ELF-1 (cell line): ENCODE measurements at regions not wholly inside any gene's neighbourhood (a gene's known extent, or its start where the extent isn't known, plus 50 kb on each side); places are given as distances from the start of the nearest gene placed in this dataset.
A peak's percentile ranks its signal among the peaks of the same experiment; 100 is the strongest.
"Not testable (repeated sequence)": the region's sequence is repeated elsewhere in the genome, so short reads cannot be mapped to it uniquely, and the experiment has no call there.

Experiments used
- DNase-seq: peaks from one replicate; pipeline ENCODE4 v3.0.0-alpha.2; 2016; ENCODE audit warnings: low read depth, low spot score

DNA sequence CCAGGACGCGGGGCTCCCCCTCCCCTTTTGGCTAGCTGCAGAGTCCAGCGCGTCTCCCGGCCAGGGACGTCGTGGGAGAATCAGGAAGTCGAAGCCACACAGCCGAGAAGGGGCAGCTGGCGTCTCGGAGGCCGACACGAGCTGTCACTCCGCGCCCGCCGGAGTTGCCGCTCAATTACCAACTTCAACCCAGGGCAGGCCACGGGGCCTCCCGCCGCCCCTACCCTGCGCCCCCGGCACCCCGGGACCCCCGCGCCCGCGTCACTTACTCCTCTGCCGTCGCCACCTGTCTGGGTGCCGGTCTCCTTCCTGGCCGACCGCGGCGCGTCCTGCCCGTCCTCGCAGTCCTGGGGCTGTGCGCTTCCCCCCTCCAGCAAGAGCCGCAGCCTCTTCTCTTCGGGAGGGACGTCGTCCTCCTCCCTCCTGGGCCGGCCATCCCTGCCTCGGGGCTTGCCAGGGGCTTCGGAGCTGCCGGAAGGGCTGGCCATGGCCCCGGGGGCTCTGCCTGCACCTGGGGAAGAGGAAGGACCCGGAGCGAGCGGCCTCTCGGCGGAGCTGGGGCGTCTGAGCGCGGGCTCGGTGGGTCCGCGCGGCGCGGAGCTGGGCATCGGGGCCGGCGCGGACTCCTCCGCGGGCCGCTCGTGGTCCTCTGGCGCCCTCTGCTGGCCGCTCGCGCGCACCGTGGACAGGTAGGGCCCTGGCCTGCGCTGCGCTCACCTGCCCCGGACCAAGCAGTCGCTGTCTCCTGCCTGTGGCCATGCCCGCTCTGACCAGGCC, 65.6 kb upstream of the CLEC6A start:
- peak; percentile 79 for DNase-seq

GRCh38 chr12:8396225-8397071, 59.3 kb upstream of the CLEC6A start:
- DNase-seq = peak; percentile 90

GRCh38 chr12:8397378-8397777, 58.4 kb upstream of the CLEC6A start:
- not testable (repeated sequence) for DNase-seq

DNA sequence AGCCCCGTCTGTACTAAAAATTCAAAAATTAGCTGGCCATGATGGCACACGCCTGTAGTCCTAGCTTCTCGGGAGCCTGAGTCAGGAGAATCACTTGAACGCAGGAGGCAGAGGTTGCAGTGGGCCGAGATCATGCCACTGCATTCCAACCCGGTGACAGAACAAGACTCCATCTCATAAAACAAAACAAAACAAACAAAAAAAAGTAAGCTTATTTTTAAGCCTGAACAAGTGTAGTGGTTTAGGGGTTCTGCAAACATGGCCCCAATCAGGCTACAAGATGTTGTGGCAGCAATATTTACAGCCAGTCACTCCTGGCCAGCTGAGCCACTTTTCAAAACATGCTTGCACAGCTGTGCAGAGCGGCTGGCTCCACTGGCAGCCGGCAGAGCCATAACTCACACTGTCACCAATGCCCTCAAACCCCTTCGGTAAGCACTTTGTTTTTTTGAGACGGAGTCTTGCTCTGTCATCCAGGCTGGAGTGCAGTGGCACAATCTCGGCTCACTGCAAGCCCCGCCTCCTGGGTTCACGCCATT, 56.2 kb upstream of the CLEC6A start:
- not testable (repeated sequence) for DNase-seq

GRCh38 chr12:8403834-8404233, 51.9 kb upstream of the CLEC6A start:
- DNase-seq = not testable (repeated sequence)

DNA sequence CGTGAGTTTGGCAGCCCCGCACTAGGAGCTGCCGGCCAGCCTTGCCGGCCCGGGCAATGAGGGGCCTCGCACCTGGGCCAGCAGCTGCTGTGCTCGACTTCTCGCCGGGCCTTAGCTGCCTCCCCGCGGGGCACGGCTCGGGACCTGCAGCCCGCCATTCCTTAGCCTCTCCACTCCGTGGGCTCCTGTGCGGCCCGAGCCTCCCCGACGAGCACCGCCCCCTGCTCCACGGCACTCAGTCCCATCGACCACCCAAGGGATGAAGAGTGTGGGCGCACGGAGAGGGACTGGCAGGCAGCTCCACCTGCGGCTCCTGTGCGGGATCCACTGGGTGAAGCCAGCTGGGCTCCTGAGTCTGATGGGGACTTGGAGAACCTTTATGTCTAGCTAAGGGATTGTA, 51.4 kb upstream of the CLEC6A start:
- not testable (repeated sequence) for DNase-seq
